ENCODE measurements at regions not wholly inside any gene's neighbourhood (a gene's known extent, or its start where the extent isn't known, plus 50 kb on each side); places are given as distances from the start of the nearest gene placed in this dataset.

DNA sequence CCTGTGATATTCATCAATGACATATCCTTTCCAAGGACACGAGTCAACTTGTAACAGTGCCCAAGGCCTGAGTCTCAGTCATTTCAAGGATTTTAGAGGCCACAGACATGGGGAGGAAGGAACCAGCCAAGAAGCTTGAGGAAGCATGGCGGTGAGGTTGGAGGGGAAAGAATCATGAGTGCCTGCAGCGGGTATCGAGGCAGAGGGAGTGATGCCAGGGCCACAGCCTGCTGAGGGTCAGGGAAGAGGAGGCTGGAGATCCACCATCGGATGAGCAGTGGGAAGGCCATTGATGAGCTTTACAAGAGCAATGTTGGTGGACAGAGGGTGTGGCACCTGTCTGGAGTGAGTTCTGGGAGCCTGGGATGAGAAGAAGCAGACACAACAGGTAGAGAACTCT, 88.5 kb upstream of the IER5L start:
- Mint-ChIP-seq H3K4me3 (no peak overlapping the region), H3K9me3 (no peaks in the 10 kb centered on the region), H3K27ac (no peak overlapping the region), H3K36me3 (ENCODE audit: low read depth) (no peaks in the 10 kb centered on the region), H3K4me1 (ENCODE audit: low read depth) (peaks cover 23% of the 10 kb centered on the region), H3K27me3 (no peaks in the 10 kb centered on the region)
- Histone ChIP-seq H3K36me3 (ENCODE audit: insufficient read depth, low read length) (no peaks in the 10 kb centered on the region), H3K27me3 (ENCODE audit: control insufficient read depth in 1 of 2, insufficient read depth in 2 of 2, low read length in 2 of 2) (peaks cover 0 to 3% of the 10 kb centered on the region in 2 experiments), H3K4me3 (ENCODE audit: low read length) (no peak overlapping the region), H3K4me1 (ENCODE audit: insufficient read depth, low read length) (peaks cover 25% of the 10 kb centered on the region), H3K9me3 (ENCODE audit: control insufficient read depth in 1 of 2, insufficient read depth in 1 of 2, low read length in 2 of 2) (no peaks in the 10 kb centered on the region), H3K27ac (ENCODE audit: low read depth in 1 of 2, low read length in 2 of 2) (no peak overlapping the region)
- TF ChIP-seq, protein P1, sequence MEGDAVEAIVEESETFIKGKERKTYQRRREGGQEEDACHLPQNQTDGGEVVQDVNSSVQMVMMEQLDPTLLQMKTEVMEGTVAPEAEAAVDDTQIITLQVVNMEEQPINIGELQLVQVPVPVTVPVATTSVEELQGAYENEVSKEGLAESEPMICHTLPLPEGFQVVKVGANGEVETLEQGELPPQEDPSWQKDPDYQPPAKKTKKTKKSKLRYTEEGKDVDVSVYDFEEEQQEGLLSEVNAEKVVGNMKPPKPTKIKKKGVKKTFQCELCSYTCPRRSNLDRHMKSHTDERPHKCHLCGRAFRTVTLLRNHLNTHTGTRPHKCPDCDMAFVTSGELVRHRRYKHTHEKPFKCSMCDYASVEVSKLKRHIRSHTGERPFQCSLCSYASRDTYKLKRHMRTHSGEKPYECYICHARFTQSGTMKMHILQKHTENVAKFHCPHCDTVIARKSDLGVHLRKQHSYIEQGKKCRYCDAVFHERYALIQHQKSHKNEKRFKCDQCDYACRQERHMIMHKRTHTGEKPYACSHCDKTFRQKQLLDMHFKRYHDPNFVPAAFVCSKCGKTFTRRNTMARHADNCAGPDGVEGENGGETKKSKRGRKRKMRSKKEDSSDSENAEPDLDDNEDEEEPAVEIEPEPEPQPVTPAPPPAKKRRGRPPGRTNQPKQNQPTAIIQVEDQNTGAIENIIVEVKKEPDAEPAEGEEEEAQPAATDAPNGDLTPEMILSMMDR (IDR thresholded peaks at IDR 0.05), result no peak
- CTCF ChIA-PET, result no interaction called here
- ATAC-seq (ENCODE audit: poor library complexity) (no peak), DNase-seq (no peak)
- POLR2A ChIA-PET, result no interaction called here
- intact Hi-C loops (cut with DNase I, micrococcal nuclease), result no loop called here

- peaks cover 26% of the 10 kb centered on the region for H3K4me1 Mint-ChIP-seq (ENCODE audit: low read depth)
- H3K27me3 ChIP-seq (ENCODE audit: control insufficient read depth in 1 of 2, insufficient read depth in 2 of 2, low read length in 2 of 2), result peaks cover 0 to 3% of the 10 kb centered on the region in 2 experiments
- POLR2A ChIA-PET, result no interaction called here
- H3K27ac ChIP-seq (ENCODE audit: low read depth in 1 of 2, low read length in 2 of 2), result no peak overlapping the region
- no peak overlapping the region for H3K4me3 Mint-ChIP-seq
- H3K9me3 ChIP-seq (ENCODE audit: control insufficient read depth in 1 of 2, insufficient read depth in 1 of 2, low read length in 2 of 2), result no peaks in the 10 kb centered on the region
- H3K4me3 ChIP-seq (ENCODE audit: low read length), result no peak overlapping the region
- no peak overlapping the region for H3K27ac Mint-ChIP-seq
- TF ChIP-seq, protein P1 (IDR thresholded peaks at IDR 0.05), result no peak
- H3K36me3 ChIP-seq (ENCODE audit: insufficient read depth, low read length), result no peaks in the 10 kb centered on the region
- peaks cover 18% of the 10 kb centered on the region for H3K4me1 ChIP-seq (ENCODE audit: insufficient read depth, low read length)
- H3K36me3 Mint-ChIP-seq (ENCODE audit: low read depth), result no peaks in the 10 kb centered on the region
- CTCF ChIA-PET, result no interaction called here
- intact Hi-C loops (cut with DNase I, micrococcal nuclease), result no loop called here
- ATAC-seq (ENCODE audit: poor library complexity) (no peak), DNase-seq (no peak)
- no peaks in the 10 kb centered on the region for H3K27me3 Mint-ChIP-seq
- no peaks in the 10 kb centered on the region for H3K9me3 Mint-ChIP-seq
Measured at GRCh38 chr9:129264388-129264787, 86.3 kb upstream of the IER5L start.

DNA sequence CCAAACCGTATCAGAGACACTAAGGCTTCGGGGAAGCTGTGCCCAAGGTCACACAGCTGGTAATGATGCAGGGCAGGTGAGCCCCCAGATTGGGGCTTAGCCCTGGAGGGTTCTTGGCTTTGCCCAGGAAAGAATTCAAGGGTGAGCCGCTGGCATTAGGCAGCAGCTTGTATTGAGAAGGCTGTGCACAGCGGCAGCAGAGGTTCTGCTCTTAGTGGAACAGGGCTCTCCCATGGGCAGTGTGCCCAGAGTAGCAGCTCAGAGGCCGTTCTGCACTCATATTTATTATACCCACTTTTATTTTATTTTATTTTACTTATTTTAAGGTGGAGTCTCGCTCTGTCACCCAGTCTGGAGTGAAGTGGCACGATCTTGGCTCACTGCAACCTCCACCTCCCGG, 85.8 kb upstream of the IER5L start:
- peaks cover 32% of the 10 kb centered on the region for H3K4me1 Mint-ChIP-seq (ENCODE audit: low read depth)
- H3K4me1 ChIP-seq (ENCODE audit: insufficient read depth, low read length), result peaks cover 23% of the 10 kb centered on the region
- no peak overlapping the region for H3K4me3 ChIP-seq (ENCODE audit: low read length)
- no peak overlapping the region for H3K27ac ChIP-seq (ENCODE audit: low read depth in 1 of 2, low read length in 2 of 2)
- no peak overlapping the region for H3K27ac Mint-ChIP-seq
- no peaks in the 10 kb centered on the region for H3K9me3 Mint-ChIP-seq
- H3K27me3 ChIP-seq (ENCODE audit: control insufficient read depth in 1 of 2, insufficient read depth in 2 of 2, low read length in 2 of 2), result peaks cover 0 to 3% of the 10 kb centered on the region in 2 experiments
- CTCF ChIA-PET, result no interaction called here
- DNase-seq, result no peak
- H3K36me3 Mint-ChIP-seq (ENCODE audit: low read depth), result no peaks in the 10 kb centered on the region
- TF ChIP-seq, protein P1 (IDR thresholded peaks at IDR 0.05), result no peak
- no peaks in the 10 kb centered on the region for H3K27me3 Mint-ChIP-seq
- no peaks in the 10 kb centered on the region for H3K36me3 ChIP-seq (ENCODE audit: insufficient read depth, low read length)
- H3K9me3 ChIP-seq (ENCODE audit: control insufficient read depth in 1 of 2, insufficient read depth in 1 of 2, low read length in 2 of 2), result no peaks in the 10 kb centered on the region
- H3K4me3 Mint-ChIP-seq, result no peak overlapping the region
- POLR2A ChIA-PET, result no interaction called here
- intact Hi-C loops (cut with DNase I, micrococcal nuclease), result no loop called here
- ATAC-seq (ENCODE audit: poor library complexity), result no peak

Measured in CD4-positive, alpha-beta T cell (primary cell).